GM19395 (cell line): ENCODE measurements at regions not wholly inside any gene's neighbourhood (a gene's known extent, or its start where the extent isn't known, plus 50 kb on each side); places are given as distances from the start of the nearest gene placed in this dataset.

ENCODE experiments used
- ATAC-seq: cut with Tn5 transposase; IDR thresholded peaks from one replicate; pipeline ENCODE4 v1.9.1; 2021; ENCODE audit warnings: mild to moderate bottlenecking, moderate library complexity; ENCODE audit not compliant: unreplicated experiment

GRCh38 chr10:91127341-91128082 is 93.0 kb upstream of the PCGF5 start:
- no peak for ATAC-seq

- ATAC-seq: no peak
Observed at GRCh38 chr10:91135113-91135512, 85.3 kb upstream of the PCGF5 start.

GRCh38 chr10:91137011-91137643 is 83.3 kb upstream of the PCGF5 start:
- ATAC-seq: no peak

- ATAC-seq: no peak
Observed at GRCh38 chr10:91137822-91138221, 82.6 kb upstream of the PCGF5 start.

GRCh38 chr10:91140995-91141549 is 79.4 kb upstream of the PCGF5 start:
- no peak for ATAC-seq

GRCh38 chr10:91144961-91145360 is 75.5 kb upstream of the PCGF5 start:
- no peak for ATAC-seq

GRCh38 chr10:91146146-91146545 is 74.3 kb upstream of the PCGF5 start:
- no peak for ATAC-seq

- ATAC-seq: no peak
Observed at GRCh38 chr10:91149550-91149949, 70.9 kb upstream of the PCGF5 start.

GRCh38 chr10:91150631-91151030 is 69.8 kb upstream of the PCGF5 start:
- ATAC-seq: no peak

- no peak for ATAC-seq
Observed at GRCh38 chr10:91153508-91153907, 67.0 kb upstream of the PCGF5 start.

GRCh38 chr10:91154842-91155241 is 65.6 kb upstream of the PCGF5 start:
- ATAC-seq: no peak

GRCh38 chr10:91156196-91156595 is 64.3 kb upstream of the PCGF5 start:
- no peak for ATAC-seq

GRCh38 chr10:91159254-91159783 is 61.1 kb upstream of the PCGF5 start:
- no peak for ATAC-seq

- ATAC-seq: no peak
Observed at GRCh38 chr10:91162050-91162494, 58.4 kb upstream of the PCGF5 start.

- ATAC-seq: peak; percentile 53
Observed at GRCh38 chr10:91162495-91163268, 57.8 kb upstream of the PCGF5 start.

- peak; percentile 57 for ATAC-seq
Observed at GRCh38 chr10:91163269-91163868, 57.1 kb upstream of the PCGF5 start.

- ATAC-seq: peak; percentile 41
Observed at GRCh38 chr10:91163869-91164474, 56.5 kb upstream of the PCGF5 start.

- no peak for ATAC-seq
Observed at GRCh38 chr10:91164520-91165065, 55.9 kb upstream of the PCGF5 start.

GRCh38 chr10:91167406-91167805 is 53.1 kb upstream of the PCGF5 start:
- ATAC-seq: no peak

- ATAC-seq: no peak
Observed at GRCh38 chr10:91170418-91170817, 50.0 kb upstream of the PCGF5 start.
